OCI-M1 (cell line): ENCODE measurements at regions not wholly inside any gene's neighbourhood (a gene's known extent, or its start where the extent isn't known, plus 50 kb on each side); places are given as distances from the start of the nearest gene placed in this dataset.

Source experiments
- DNase-seq: peaks from one replicate; lab custom pipeline; 2025; lab: John Stamatoyannopoulos, UW

DNA sequence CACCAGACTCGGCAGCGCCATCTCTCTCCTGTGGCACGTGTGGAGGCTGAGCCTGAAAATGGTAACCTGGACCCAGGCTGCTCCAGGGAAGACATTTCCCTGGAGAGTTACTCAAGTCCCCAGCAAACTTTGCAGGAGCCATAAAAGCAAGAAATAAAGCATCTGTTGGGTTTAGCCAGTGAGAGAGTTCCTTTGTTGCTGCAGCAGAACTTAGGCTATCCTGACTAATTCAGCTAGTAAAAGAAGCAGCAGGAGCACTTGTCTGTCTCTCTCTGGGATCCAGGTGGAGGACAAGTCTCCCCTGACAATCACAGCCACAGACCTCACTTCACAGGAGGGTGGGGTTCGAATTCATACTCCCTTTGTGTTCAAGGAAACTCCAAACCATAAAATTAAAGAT, 79.2 kb upstream of the DIO3 start:
- no peak for DNase-seq

DNA sequence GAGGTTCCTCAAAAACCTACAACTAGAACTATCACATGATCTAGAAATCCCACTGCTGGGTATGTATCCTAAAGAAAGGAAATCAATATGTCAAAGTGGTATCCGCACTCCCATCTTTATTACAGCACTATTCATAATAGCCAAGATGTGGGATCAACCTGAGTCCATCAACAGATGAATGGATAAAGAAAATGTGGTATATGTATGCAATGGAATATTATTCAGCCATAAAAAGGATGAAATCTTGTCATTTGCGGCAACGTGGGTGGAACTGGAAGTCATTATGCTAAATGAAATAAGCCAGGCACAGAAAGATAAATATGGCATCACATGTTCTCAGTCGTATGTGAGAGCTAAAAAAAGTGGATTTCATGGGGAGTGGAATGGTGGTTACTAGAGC, 77.5 kb upstream of the DIO3 start:
- no peak for DNase-seq

DNA sequence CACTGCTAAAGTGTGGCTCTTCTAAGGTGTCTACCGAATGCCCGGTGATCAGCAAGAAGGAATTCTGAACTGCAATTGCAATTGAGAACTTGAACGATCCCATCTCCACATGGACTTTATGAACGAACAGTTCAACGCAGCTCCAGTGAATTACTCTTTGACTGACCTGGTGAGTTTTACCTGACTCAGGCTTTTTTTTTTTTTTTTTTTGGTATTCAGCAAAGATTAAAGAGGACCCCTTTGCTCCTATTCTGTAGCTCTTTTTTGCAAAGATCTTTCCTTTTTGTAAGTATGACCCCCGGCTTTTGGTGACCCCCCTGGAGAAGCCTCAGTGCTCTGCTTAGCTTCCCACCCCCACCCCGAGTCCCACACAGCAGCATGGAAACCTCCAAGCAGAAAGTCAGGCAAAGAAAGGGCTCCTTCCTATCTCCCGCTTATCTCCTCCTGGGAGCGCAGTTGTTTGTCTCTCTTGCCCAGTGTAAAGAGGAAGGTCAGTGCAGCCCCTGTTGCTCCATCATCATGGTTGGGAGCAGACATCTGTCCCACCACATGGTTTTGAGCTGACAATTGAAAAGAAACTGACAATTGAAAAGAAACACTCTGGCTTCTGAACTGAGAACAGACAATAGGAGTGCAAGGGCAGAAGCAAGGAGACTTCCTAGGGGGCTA, 72.1 kb upstream of the DIO3 start:
- DNase-seq: no peak

DNA sequence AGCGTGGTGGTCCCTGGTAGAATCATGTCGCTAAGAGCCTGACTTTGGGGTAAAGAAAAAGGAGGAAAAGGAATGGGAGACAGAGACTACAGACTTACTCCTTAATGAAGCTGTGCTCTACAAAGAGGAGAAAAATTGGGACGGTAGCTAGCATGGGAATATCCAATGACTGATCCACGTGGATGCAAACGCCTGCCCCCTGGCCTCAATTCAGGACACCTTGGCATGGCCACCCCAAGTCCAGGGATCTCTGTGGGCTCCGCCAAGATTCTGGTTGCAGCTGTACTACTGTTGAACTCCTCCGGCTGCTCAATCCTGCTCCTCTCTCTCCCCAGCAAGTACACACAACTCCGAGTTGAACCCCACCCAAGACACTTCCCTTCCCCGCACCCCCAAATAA, 70.5 kb upstream of the DIO3 start:
- DNase-seq: no peak

DNA sequence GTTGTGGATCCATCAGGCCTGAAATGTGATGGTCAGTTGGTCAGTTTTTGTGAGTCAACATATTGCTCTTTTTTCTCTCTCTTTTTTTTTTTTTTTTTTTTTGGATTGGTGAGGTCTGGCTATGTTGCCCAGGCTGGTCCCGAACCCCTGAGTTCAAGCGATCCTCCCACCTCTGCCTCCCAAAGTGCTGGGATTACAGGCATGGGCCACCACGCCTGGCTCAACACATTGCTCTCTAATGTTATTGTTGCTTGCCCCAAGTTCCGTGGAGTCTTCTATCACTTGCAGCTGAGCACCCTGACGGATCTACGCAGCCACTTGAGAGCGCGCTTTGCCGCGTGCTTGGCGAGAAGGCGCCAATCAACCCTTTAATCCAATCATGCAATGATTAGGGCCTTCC, 69.5 kb upstream of the DIO3 start:
- DNase-seq: no peak

DNA sequence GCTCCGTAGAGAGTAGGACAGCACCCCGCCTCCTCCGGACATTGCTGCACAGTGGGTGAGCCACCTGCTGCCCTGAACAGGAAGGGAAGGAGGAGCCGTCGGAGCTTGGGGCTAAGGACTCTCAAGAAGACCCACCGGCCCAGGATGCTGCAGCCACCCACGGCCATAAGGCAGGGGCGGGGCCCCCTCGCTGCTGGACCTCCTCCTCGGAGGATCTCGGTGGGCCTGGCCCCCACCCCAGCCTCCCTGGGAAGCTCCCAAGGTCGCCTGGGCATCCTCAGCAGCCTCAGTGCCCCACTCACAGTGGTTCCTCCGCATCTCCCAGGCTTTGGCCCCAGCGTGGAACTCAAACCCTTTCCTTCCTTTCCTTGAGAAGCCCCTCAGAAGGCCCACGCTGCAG, 68.6 kb upstream of the DIO3 start:
- DNase-seq: no peak

DNA sequence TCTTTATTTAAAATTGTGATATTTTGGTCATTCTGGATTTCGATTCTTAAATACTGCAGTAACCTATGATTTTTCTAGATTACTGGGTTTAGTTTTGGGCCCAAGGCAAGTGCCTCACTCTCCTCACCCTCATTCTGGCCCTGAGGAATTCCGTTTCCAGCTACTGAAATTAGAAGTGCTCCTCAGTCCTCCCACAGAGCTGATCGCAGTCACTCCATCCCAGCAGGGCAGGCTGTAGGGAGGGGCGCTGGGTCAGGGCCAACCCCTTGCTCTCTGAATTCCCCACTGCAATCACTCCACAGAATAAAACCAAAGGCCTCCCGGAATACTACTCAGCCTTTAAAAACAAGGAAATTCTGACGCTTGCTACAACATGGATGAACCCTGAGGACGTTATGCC, 66.5 kb upstream of the DIO3 start:
- no peak for DNase-seq

DNA sequence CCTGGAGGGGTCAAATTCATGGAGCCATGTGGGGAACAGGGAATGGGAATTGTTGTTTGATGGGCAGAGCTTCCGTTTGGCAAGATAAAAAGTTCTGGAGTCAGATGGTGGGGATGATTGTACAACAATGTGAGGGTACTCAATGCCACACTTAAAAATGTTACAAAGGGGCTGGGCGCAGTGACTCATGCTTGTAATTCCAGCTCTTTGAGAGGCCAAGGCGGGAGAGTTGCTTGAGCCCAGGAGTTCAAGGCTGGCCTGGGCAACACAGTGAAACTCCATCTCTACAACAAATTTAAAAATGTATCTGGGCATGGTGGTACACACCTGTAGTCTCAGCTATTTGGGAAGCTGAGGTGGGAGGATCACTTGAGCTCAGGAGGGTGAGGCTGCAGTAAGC, 66.0 kb upstream of the DIO3 start:
- no peak for DNase-seq

DNA sequence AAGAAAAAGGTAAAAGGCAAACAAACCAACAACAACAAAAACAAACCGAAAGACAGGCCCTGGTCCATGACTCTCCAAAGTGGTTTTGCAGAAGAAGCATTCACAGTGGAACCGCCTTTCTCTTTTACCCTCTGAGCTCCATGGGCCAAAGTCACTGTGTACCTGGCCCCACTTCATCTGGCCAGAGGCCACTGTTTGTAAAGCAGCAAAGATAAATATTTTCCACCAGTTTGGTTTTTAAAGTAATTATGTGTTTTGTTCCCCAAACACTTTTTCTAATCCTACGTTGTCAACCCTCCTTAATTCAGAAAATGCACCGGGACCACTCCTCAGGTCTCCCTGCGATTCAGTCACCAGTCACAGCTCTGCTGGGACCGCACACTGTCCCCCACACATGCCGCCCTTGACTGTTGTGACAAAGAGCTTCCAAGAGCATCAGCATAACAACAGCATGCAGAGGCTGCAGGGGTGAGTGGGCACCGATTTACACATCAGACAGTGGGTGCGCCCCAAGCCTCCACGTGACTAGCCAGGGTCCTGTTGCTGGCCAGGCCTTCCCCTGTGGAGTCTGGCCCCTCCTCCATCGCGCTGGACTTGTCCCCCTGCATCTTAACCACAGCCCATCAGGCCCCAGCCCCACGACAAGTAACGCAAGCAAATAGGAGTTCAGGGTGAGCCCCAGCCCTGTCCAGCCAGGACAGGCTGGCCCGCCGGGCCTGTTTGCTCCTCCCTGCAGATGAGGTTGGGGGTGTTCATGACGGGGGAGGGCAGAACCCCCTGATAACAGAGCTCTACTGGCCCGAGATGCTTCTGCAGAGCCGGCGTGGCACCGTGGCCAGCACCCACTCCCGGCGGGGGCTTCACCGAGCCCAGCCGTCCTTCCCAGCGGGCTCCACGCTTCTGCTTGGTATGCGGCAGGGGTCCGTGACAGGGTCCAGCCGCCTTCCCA, 65.2 kb upstream of the DIO3 start:
- DNase-seq: no peak

DNA sequence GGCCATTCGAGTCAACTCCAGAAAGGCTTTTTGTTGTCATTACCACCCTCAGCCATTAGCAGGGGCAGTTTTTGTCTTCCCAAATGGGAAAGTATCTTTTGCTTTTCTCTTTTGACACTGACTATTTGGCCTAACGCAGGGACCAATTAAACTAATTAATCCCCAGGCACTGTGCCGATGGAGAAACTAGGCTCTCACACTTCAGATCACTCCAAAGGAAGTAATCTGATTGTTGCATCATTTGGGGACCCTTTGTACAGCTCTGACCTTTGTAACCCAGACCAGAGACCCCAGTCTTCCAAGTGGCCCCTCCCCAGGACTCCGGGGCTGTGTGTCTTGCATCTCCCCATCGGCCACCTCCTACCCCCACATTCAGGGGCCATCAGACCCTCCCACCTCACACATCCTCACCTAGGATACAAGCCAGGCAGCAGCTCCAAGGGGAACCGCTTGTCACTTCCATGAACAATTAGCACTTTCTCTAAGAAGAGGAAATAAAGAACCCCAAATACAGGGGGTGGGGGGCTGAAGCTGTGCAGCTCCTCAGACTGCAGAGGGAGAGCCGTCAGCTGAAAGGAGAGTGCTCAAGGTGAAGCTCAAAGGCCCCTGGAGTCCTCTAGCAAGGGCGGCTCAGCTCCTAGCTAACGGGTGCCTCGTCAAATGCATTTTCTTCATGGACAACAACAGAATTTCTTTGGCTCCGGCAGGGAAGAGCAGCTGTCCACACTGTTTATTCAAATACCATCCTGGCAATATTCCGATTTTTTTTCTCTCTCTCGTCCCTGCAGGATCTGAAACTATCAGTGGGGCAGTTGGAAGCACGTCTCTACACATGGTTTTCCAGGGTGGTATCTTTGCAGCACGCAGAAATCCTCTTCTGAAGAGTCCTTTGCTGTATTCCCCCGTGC, 64.3 kb upstream of the DIO3 start:
- DNase-seq: no peak

DNA sequence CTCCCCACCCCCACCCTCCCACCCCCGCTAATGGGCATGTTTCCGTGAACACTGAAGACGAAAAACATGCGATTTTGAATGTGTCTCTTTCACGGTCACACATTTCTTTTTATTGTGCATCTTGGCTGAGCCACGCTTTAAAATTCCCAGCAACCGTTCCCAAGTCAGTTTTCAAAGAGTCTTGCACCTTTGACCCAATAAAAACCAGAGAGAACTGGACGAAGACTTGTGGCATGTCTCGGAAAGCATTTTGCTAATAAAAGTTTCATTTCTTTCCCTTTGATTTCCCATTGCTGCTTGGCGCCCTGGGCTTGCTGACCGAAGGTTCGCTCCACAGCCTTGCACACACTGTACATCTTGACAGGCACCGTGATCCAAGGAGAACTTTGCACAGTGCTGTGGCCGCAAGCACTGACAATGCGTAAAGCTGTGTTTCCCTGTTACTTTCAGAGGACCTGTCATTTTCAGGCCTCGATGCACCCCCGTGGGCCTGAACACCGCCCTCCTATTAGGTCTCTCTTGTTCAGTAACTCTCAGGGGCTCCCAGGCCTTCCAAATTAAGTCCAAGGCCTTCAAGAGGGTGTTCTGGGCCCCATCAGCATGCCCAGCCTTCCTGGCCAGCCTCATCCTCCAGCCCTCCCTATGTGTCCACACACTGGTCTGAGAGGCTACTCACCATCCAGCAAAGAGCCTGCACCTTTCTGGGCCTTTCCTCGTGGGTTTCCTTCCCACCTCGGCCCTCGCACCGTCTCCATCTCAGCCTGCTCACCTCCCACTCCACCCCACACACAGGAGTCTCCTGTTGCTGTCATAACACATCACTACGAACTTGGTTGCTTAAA, 63.4 kb upstream of the DIO3 start:
- no peak for DNase-seq

DNA sequence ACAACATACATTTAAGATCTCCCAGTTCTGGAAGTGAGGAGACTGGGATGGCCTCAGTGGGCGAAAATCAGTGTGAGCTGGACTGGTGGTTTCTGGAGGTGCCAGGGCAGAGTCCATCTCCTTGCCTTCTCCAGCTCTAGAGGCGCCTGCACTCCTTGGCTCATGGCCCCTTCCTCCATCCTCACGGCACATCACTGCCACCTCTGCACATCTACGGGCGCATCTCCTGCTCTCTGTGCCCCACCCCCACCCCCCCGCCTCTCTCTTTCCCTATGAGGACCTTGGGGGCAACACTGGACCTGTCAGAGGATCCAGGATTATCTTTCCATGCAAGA, 62.8 kb upstream of the DIO3 start:
- DNase-seq: no peak

DNA sequence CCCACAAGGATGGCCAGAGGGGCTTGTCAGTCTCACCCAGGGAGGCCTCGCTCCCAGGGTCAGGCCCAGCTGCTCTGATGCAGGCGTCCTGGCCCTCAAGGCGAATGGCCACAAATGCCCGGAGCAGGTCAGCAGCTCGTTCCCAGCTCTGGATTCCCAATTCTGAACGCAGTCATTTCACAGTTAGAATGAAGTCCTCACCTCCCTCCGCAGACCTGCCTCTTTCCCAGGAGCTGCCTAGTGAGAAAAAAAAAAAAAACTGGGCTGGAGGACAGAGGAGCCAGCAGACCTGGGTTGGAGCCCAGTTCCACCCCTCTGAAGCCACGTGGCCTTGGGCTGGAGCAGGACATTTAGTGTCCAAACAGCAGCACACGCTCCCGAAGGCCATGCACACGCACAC, 62.2 kb upstream of the DIO3 start:
- DNase-seq: no peak

DNA sequence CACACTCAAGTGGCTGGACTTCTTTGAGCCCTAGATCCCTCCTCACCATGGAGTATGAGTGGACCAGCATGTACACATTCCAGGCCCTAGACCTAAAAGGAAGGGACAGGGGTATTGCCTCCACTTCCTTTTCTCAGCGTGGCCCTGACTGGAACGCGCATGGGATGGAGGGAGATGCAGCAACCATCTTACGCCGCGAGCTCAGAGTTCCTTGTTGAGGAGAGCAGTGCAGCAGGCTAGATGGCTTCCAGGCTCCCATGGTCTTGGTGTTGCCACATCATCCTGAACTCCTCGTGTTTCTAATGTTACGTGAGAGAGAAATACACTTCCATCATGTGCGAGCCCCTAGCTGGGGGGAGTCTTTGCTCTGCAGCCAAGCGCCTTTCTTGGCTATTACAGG, 61.8 kb upstream of the DIO3 start:
- no peak for DNase-seq

DNA sequence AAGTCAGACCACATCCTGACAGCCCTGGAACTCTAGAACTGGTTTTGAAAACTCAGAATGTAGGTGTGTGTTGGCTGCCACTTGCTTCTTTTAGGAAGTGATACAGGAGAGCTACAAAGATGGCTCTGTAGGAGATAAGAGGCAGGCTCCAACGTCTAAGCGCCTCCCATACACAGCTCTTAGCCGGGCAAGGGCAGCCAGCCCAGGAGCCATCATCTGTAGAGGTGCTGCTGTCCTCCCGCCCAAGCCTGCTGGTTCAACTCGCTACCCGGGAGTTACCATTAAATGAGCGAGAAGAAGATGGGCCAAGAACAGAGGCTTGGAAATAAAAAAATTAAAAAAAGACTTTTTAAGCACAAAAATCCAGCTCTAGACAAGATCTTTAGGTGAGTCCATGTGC, 61.2 kb upstream of the DIO3 start:
- DNase-seq: no peak

DNA sequence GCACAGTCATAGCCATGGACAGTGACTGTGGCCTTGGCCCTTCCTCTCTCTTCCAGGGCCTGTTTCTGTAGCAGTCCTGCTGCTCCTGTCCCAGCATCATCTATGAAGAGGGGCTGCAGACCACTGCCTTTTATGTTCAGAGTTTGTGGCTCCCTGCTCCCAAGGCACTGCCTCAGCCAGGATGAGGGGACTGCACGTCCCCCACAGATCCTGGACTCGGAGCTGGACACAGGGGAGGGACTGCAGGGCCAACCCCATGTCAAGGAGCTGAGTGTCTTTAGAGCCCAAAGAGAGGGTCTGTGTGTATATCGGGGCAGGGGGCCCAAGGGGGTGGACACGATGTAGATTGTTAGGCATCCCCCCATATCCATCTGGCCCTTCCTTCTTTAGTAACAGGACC, 60.6 kb upstream of the DIO3 start:
- no peak for DNase-seq

DNA sequence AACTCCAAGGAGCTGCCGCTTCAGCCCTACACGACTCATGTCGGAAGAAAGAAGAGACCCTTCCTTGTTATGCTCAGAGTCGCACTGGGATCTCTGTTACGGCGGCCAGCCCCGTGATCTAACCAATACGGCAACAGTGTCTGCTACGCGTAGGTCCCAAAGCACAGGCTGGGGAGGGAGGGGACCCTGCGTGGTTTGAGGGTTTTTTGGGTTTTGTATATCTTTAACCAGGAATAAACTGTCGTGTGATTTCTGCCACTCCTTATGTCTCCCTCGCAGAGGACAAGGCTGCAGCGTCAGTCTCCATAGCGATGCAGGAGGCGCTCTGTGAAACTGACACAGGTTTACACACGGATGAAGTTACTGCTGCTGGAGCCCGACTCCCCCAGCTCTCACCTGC, 60.0 kb upstream of the DIO3 start:
- no peak for DNase-seq

DNA sequence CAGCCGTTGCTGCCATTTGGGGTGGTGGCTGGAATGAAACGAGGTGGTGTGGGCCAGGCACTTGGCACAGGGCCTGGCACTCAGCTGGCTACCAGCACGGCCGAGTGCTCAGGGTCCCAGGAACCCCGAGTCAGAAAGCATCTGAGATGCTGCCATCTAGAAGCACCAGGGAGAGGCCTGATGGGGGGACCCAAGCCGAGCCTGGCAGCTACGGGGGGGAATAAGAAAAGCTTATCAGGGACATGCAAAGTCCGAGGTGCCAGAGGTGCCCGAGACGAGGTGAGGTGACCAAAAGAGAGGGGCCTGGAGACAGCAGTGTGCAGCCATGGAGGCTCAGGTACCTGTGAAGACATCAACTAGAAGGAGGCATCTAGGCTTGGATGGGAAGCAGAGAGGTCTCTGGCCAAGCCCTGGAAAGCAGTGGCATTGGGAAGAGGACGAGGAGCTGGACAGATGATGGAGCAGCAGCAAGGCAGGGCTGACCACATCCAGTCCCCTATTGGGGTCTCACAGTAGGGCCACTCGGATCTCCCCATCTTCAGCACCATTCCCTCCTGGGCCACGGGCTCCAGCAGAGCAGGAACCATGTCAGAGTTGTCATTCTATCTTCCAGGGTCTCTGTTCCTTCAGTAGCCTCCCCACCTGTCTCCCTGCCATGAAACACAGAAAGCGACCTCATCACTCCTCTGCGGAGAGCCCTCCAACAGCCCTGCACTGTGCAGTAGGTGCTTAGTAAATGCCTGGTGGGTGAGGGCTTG, 59.3 kb upstream of the DIO3 start:
- no peak for DNase-seq

DNA sequence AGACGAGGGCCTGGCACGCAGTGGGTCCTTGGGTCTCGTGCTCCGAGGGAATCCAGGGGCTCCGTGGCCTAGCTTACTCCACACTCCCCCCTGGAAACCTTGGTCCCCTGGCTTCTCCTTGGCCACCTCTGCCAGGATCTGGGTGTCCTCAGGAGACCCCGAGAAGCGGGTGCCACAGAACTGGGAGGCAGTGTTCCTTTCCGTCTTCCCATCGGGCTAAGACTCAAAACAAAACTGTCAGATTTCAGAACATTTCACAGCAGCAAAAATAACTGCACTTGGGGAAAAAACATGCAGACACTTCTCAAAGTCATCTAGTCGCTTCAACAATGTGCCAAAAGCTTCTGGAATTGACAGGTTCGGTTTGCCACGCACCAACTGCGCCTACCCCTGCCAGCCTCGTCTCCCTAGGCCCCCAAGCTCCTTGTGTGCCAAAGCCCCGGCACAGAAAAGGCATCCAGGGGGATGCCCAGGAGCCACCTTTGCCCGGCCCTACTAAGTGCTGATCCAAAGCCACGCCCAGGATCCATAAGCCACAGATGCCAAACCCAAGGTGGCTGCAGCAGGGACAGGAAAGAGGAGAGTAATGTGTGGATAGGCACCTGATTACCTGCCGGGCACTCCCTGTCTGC, 58.4 kb upstream of the DIO3 start:
- no peak for DNase-seq

DNA sequence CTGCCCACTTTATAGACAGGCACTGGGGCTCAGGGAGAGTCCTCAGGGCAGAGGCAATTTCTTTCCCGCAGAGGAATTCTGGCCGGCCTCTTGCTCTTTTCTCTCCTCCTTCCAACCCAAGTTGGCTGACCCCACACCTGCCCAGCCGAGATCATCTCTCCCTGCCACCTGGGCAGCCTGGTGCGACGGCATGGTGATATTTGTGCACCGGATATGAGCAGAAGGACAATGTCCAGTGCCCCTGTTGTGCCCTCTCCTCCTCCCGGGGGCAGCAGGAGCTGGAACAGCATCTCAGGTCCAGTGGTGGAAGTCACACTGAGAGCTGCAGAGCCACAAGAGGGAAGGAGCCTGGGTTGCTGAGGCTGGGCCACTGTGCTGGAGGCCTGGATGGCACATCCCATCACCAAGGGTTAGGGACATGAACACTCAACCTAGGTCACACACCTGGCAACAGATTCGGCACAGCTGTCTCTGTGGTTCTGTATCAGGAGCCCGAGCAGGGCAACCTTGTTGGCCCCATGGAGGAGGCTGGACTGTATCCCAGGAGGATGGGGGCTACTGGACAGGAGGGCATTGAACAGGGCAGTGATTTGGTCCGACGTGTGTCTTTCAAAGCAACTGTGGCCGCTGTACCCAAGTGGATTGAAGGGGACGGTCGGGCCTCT, 57.7 kb upstream of the DIO3 start:
- DNase-seq: no peak
